ENCODE measurements at regions not wholly inside any gene's neighbourhood (a gene's known extent, or its start where the extent isn't known, plus 50 kb on each side); places are given as distances from the start of the nearest gene placed in this dataset.

DNA sequence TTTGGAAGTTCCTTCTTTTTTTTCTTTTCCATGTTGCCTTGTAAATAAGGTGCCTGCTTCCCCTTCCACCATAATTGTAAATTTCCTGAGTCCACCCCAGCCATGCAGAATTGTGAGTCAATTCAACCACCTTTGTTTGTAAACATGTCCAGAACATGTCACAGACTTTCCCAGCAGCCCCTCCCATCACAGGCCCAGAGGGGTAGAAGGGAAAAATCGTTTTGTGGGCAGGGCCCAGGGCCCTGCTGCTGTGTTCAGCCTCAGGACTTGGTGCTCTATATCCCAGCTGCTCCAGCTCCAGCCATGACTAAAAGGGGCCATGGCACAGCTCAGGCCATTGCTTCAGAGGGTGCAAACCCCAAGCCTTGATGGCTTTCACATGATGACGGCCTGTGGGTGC lies 384.6 kb upstream of the NCAM2 start:
- intact Hi-C loops (cut with micrococcal nuclease) = no loop called here
- DNase-seq (ENCODE audit: unreplicated experiment) = no peak
- no peak overlapping the region for H3K4me3 Mint-ChIP-seq (ENCODE audit: unreplicated experiment)
- H3K27me3 Mint-ChIP-seq (ENCODE audit: insufficient read depth, unreplicated experiment) = no peaks in the 10 kb centered on the region
- CTCF ChIA-PET = interaction anchor here (0.7 kb wide), 1 partner anchor 16 kb away, joined by 4 read pairs; no protein-coding TSS in a partner anchor
- POLR2A ChIA-PET = interaction anchor here (0.6 kb wide), 1 partner anchor 1431 kb away, joined by 3 read pairs; no protein-coding TSS in a partner anchor
- peaks cover 5% of the 10 kb centered on the region for H3K4me1 Mint-ChIP-seq (ENCODE audit: insufficient read depth, unreplicated experiment)
- H3K36me3 Mint-ChIP-seq (ENCODE audit: insufficient read depth, unreplicated experiment) = no peaks in the 10 kb centered on the region
- TF ChIP-seq, protein P1, sequence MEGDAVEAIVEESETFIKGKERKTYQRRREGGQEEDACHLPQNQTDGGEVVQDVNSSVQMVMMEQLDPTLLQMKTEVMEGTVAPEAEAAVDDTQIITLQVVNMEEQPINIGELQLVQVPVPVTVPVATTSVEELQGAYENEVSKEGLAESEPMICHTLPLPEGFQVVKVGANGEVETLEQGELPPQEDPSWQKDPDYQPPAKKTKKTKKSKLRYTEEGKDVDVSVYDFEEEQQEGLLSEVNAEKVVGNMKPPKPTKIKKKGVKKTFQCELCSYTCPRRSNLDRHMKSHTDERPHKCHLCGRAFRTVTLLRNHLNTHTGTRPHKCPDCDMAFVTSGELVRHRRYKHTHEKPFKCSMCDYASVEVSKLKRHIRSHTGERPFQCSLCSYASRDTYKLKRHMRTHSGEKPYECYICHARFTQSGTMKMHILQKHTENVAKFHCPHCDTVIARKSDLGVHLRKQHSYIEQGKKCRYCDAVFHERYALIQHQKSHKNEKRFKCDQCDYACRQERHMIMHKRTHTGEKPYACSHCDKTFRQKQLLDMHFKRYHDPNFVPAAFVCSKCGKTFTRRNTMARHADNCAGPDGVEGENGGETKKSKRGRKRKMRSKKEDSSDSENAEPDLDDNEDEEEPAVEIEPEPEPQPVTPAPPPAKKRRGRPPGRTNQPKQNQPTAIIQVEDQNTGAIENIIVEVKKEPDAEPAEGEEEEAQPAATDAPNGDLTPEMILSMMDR (IDR thresholded peaks at IDR 0.05; ENCODE audit: unreplicated experiment) = no peak
- no TSS peak for BruUV-seq (replicated peaks)
- peaks cover 15% of the 10 kb centered on the region for H3K9me3 Mint-ChIP-seq (ENCODE audit: unreplicated experiment)
- H3K27ac Mint-ChIP-seq (ENCODE audit: low read depth, unreplicated experiment) = no peak overlapping the region

DNA sequence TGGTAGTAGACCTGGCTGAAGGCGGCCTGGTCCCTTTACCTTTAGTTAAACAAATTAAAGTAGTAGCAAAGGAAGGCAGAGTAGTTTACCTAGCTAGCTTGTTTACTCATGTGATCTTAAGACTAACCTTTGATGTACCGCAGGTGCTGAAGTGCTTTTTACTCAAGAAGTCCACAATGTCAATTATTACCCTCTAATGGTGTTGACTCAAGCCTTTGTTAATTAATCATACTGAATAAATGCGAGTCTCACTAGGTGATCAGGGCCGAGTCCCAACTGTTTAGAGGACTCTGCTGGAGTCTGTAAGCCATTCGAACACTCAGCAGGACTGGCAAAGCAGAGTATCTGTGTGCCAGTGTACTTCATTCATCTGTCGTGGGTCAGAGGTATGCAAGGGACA lies 381.1 kb upstream of the NCAM2 start:
- Mint-ChIP-seq H3K27ac (ENCODE audit: low read depth, unreplicated experiment) (no peak overlapping the region), H3K4me1 (ENCODE audit: insufficient read depth, unreplicated experiment) (peaks cover 6% of the 10 kb centered on the region), H3K36me3 (ENCODE audit: insufficient read depth, unreplicated experiment) (no peaks in the 10 kb centered on the region), H3K4me3 (ENCODE audit: unreplicated experiment) (no peak overlapping the region), H3K9me3 (ENCODE audit: unreplicated experiment) (peaks cover 7% of the 10 kb centered on the region), H3K27me3 (ENCODE audit: insufficient read depth, unreplicated experiment) (no peaks in the 10 kb centered on the region)
- CTCF ChIA-PET = no interaction called here
- intact Hi-C loops (cut with micrococcal nuclease) = no loop called here
- TF ChIP-seq, protein P1 (IDR thresholded peaks at IDR 0.05; ENCODE audit: unreplicated experiment) = no peak
- DNase-seq (ENCODE audit: unreplicated experiment) = no peak
- BruUV-seq (replicated peaks) = no TSS peak
- POLR2A ChIA-PET = interaction anchor here (0.7 kb wide), 1 partner anchor 519 kb away, joined by 3 read pairs; no protein-coding TSS in a partner anchor

DNA sequence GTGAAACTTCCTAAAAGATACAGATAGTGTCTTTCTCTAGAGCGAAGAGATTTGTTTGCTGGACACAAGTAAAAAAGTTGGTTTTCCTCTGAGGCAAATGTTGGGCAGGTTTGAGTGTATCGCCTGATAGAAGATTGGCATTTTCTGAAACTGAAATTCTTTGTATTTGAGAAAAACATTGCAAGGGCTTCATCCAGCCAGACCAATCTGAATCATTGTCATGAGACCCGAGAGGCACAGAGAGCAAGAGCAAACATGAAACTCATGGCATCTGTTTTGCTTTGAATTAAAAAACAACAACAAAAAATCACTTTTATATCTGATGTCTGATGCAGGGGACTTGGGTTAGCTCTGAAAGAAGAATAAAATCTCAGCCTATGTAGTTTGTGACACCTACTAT lies 379.3 kb upstream of the NCAM2 start:
- no peak overlapping the region for H3K27ac Mint-ChIP-seq (ENCODE audit: low read depth, unreplicated experiment)
- no peaks in the 10 kb centered on the region for H3K36me3 Mint-ChIP-seq (ENCODE audit: insufficient read depth, unreplicated experiment)
- intact Hi-C loops (cut with micrococcal nuclease) = no loop called here
- ChIA-PET POLR2A (no interaction called here), CTCF (interaction anchor here (0.7 kb wide), 1 partner anchor 19 kb away, joined by 3 read pairs; no protein-coding TSS in a partner anchor)
- DNase-seq (ENCODE audit: unreplicated experiment) = no peak
- H3K9me3 Mint-ChIP-seq (ENCODE audit: unreplicated experiment) = peaks cover 7% of the 10 kb centered on the region
- H3K4me1 Mint-ChIP-seq (ENCODE audit: insufficient read depth, unreplicated experiment) = peaks cover 6% of the 10 kb centered on the region
- H3K27me3 Mint-ChIP-seq (ENCODE audit: insufficient read depth, unreplicated experiment) = no peaks in the 10 kb centered on the region
- H3K4me3 Mint-ChIP-seq (ENCODE audit: unreplicated experiment) = no peak overlapping the region
- TF ChIP-seq, protein P1 (IDR thresholded peaks at IDR 0.05; ENCODE audit: unreplicated experiment) = no peak
- BruUV-seq (replicated peaks) = no TSS peak

DNA sequence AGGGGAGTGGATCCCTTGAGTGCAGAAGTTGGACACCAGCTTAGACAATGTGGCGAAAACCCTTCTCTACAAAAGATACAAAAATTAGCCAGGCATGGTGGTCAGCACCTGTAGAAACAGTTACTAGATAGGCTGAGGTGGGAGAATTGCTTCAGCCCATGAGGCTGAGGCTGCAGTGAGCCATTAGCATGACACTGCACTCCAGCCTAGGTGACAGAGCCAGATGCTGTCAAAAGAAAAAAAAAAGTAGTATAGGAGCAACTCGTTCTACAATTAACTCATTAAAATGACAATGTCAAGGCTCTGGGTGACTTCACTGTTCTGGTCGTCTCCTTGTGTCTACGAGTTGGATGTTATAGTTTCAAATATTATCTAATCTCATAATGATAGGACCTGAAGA lies 370.6 kb upstream of the NCAM2 start:
- Mint-ChIP-seq H3K27ac (ENCODE audit: low read depth, unreplicated experiment) (no peak overlapping the region), H3K9me3 (ENCODE audit: unreplicated experiment) (peaks cover 7% of the 10 kb centered on the region), H3K36me3 (ENCODE audit: insufficient read depth, unreplicated experiment) (peaks cover 5% of the 10 kb centered on the region), H3K4me3 (ENCODE audit: unreplicated experiment) (no peak overlapping the region), H3K27me3 (ENCODE audit: insufficient read depth, unreplicated experiment) (no peaks in the 10 kb centered on the region), H3K4me1 (ENCODE audit: insufficient read depth, unreplicated experiment) (peaks cover 13% of the 10 kb centered on the region)
- intact Hi-C loops (cut with micrococcal nuclease) = no loop called here
- ChIA-PET CTCF (no interaction called here), POLR2A (no interaction called here)
- TF ChIP-seq, protein P1 (IDR thresholded peaks at IDR 0.05; ENCODE audit: unreplicated experiment) = no peak
- no TSS peak for BruUV-seq (replicated peaks)
- no peak for DNase-seq (ENCODE audit: unreplicated experiment)
